Adrenal gland (tissue), 5 donors: ENCODE measurements at regions not wholly inside any gene's neighbourhood (a gene's known extent, or its start where the extent isn't known, plus 50 kb on each side); places are given as distances from the start of the nearest gene placed in this dataset.

Source experiments
- CTCF ChIP-seq, 6 experiments: fragments of 450-650 bp in 4 of 6; fragments of 200-600 bp in 2 of 6; sonication (generic) in 1 of 6; IDR thresholded peaks; 1 replicate in 5 of 6; 2 replicates in 1 of 6; pipeline versions ENCODE4 v1.5.1 to v1.8.0; 2016 to 2021; ENCODE audit warnings: antibody characterized with exemption in 6 of 6, mild to moderate bottlenecking in 2 of 6, moderate library complexity in 1 of 6
- POLR2A ChIP-seq, 2 donors: fragments of 450-650 bp; IDR thresholded peaks; one replicate each; pipeline ENCODE4 v1.6.1; 2017; ENCODE audit warnings: antibody characterized with exemption in 2 of 2, mild to moderate bottlenecking in 2 of 2, moderate library complexity in 1 of 2
- donor health status: DM: no; HTN: no; CAD: no.

DNA sequence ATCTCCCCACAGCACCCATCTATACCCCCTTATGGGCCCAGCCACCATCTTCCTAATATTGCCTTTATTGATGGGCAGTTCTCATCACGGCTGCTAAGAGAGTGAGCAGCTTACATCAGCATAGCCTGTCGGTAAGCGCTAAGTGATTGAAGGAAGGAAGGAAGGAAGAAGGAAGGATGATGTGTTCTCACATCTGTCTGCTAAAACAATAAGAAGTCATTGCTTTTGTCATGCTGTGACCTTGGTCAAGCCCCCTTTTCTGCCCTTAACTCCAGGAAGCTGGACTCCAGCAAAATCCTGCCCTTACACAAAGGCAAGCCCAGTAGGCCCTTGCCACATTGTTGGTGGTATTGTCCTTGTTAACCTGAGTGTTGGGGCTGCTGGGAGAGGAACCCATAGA lies 165.0 kb downstream of the ETS2 start:
- TF ChIP-seq CTCF (IDR thresholded peaks at IDR 0.05) (no peak), POLR2A (IDR thresholded peaks at IDR 0.05) (no peak)
